WTC11 (cell line): ENCODE measurements at regions not wholly inside any gene's neighbourhood (a gene's known extent, or its start where the extent isn't known, plus 50 kb on each side); places are given as distances from the start of the nearest gene placed in this dataset.

Experiments used
- ATAC-seq: fragments of 200-7000 bp; cut with Tn5 transposase; 2 replicates; pipeline ENCODE4 v1.10.0; 2021; ENCODE audit warnings: mild to moderate bottlenecking, moderate library complexity
- CTCF ChIA-PET: fragments of 300-600 bp; sonication (Branson Sonifier 250); formaldehyde crosslinking; loops from one replicate; lab custom pipeline; 2021; ENCODE audit warnings: antibody characterized with exemption; lab: Charles Lee
- POLR2A ChIA-PET: fragments of 350-600 bp; sonication (Branson Sonifier 250); formaldehyde crosslinking; loops from one replicate; lab custom pipeline; 2021; ENCODE audit warnings: antibody characterized with exemption; lab: Charles Lee
- DNase-seq: peaks from one replicate; pipeline ENCODE4 v3.0.0; 2021; ENCODE audit warnings: low spot score
- H3K27ac Mint-ChIP-seq: 2 replicates; pipeline ENCODE4 v1.8.0; 2021; ENCODE audit warnings: mixed read lengths
- H3K27me3 Mint-ChIP-seq: 2 replicates; pipeline ENCODE4 v1.8.0; 2021; ENCODE audit warnings: low read depth, mild to moderate bottlenecking, moderate library complexity, mixed read lengths
- H3K36me3 Mint-ChIP-seq: 2 replicates; pipeline ENCODE4 v1.8.0; 2021; ENCODE audit warnings: mixed read lengths
- H3K4me1 Mint-ChIP-seq: 2 replicates; pipeline ENCODE4 v1.8.0; 2022; ENCODE audit warnings: mixed read lengths
- H3K4me3 Mint-ChIP-seq: 2 replicates; pipeline ENCODE4 v1.8.0; 2021; ENCODE audit warnings: mild to moderate bottlenecking, moderate library complexity, mixed read lengths
- H3K9me3 Mint-ChIP-seq: 2 replicates; pipeline ENCODE4 v1.8.0; 2021; ENCODE audit warnings: mixed read lengths
- EMX1 ChIP-seq: fragments of 250-450 bp; sonication (Bioruptor Pico); IDR thresholded peaks from 2 replicates; pipeline ENCODE4 v1.8.0; 2021; ENCODE audit warnings: mild to moderate bottlenecking
- SMAD3 ChIP-seq: sonication (generic); formaldehyde crosslinking; IDR thresholded peaks from 2 replicates; pipeline ENCODE4 v1.8.0; 2022; ENCODE audit warnings: missing genetic modification reagents, mild to moderate bottlenecking, borderline replicate concordance
- TEAD1 ChIP-seq: sonication (generic); formaldehyde crosslinking; IDR thresholded peaks from 2 replicates; pipeline ENCODE4 v1.8.0; 2022; ENCODE audit warnings: mild to moderate bottlenecking, missing genetic modification reagents
- TEAD4 ChIP-seq: sonication (generic); formaldehyde crosslinking; IDR thresholded peaks from 2 replicates; pipeline ENCODE4 v1.8.0; 2022; ENCODE audit warnings: mild to moderate bottlenecking, missing genetic modification reagents
- TP53 ChIP-seq: sonication (generic); formaldehyde crosslinking; IDR thresholded peaks from 2 replicates; pipeline ENCODE4 v1.8.1; 2023; ENCODE audit warnings: mild to moderate bottlenecking, missing genetic modification reagents
- ZNF317 ChIP-seq: sonication (generic); formaldehyde crosslinking; IDR thresholded peaks from 2 replicates; pipeline ENCODE4 v1.8.1; 2023; ENCODE audit warnings: low read depth, mild to moderate bottlenecking, moderate library complexity, missing genetic modification reagents, borderline replicate concordance
- TF ChIP-seq, protein P1 (sequence below): sonication (generic); formaldehyde crosslinking; IDR thresholded peaks from 2 replicates; pipeline ENCODE4 v1.8.0; 2023; ENCODE audit warnings: mild to moderate bottlenecking, missing genetic modification reagents
- TF ChIP-seq, protein P2 (sequence below): sonication (generic); formaldehyde crosslinking; IDR thresholded peaks from 2 replicates; pipeline ENCODE4 v1.8.1; 2023; ENCODE audit warnings: mild to moderate bottlenecking, missing genetic modification reagents, moderate library complexity
- TF ChIP-seq, protein P3 (sequence below): sonication (generic); formaldehyde crosslinking; IDR thresholded peaks from 2 replicates; pipeline ENCODE4 v1.8.1; 2022; ENCODE audit warnings: missing genetic modification reagents, borderline replicate concordance
- TF ChIP-seq, protein P4 (sequence below): sonication (generic); formaldehyde crosslinking; IDR thresholded peaks from 2 replicates; pipeline ENCODE4 v1.8.1; 2022; ENCODE audit warnings: mild to moderate bottlenecking, missing genetic modification reagents, moderate library complexity, borderline replicate concordance
- TF ChIP-seq, protein P5 (sequence below): fragments of 250-450 bp; sonication (Bioruptor Pico); conservative IDR thresholded peaks from 2 replicates; pipeline ENCODE4 v1.9.0; 2021; ENCODE audit warnings: mild to moderate bottlenecking
- TF ChIP-seq, protein P6 (sequence below): fragments of 250-450 bp; sonication (Bioruptor Pico); IDR thresholded peaks from 2 replicates; pipeline ENCODE4 v1.9.0; 2021; ENCODE audit warnings: mild to moderate bottlenecking
- TF ChIP-seq, protein P7 (sequence below): sonication (generic); formaldehyde crosslinking; IDR thresholded peaks from 2 replicates; pipeline ENCODE4 v1.8.0; 2022; ENCODE audit warnings: missing genetic modification reagents

DNA sequence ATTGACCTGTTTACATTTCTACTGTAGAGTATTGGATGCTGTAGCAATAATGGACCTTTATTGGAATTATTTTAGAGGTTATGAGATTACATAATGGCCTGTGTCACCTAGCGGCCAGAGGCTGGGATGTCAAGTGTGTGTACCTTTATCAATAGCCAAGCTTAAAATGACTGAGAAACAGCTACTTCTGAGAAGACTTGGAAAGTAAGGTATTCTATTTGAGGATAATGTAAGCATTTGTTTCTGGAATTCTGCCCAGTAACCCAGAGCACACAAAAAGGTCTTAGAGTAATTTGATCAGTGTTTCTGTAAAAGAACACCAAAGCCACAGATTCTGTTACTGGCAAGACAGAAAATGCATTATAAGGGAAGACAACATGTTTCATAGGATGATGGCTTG lies 116.8 kb downstream of the MACIR start (continued):
- TF ChIP-seq, protein P1, sequence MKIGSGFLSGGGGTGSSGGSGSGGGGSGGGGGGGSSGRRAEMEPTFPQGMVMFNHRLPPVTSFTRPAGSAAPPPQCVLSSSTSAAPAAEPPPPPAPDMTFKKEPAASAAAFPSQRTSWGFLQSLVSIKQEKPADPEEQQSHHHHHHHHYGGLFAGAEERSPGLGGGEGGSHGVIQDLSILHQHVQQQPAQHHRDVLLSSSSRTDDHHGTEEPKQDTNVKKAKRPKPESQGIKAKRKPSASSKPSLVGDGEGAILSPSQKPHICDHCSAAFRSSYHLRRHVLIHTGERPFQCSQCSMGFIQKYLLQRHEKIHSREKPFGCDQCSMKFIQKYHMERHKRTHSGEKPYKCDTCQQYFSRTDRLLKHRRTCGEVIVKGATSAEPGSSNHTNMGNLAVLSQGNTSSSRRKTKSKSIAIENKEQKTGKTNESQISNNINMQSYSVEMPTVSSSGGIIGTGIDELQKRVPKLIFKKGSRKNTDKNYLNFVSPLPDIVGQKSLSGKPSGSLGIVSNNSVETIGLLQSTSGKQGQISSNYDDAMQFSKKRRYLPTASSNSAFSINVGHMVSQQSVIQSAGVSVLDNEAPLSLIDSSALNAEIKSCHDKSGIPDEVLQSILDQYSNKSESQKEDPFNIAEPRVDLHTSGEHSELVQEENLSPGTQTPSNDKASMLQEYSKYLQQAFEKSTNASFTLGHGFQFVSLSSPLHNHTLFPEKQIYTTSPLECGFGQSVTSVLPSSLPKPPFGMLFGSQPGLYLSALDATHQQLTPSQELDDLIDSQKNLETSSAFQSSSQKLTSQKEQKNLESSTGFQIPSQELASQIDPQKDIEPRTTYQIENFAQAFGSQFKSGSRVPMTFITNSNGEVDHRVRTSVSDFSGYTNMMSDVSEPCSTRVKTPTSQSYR, result no peak
- TF ChIP-seq TEAD4 (CRISPR knock-in tag) (no peak), ZNF317 (CRISPR knock-in tag) (no peak)
- TF ChIP-seq, protein P2, sequence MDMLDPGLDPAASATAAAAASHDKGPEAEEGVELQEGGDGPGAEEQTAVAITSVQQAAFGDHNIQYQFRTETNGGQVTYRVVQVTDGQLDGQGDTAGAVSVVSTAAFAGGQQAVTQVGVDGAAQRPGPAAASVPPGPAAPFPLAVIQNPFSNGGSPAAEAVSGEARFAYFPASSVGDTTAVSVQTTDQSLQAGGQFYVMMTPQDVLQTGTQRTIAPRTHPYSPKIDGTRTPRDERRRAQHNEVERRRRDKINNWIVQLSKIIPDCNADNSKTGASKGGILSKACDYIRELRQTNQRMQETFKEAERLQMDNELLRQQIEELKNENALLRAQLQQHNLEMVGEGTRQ, result no peak

DNA sequence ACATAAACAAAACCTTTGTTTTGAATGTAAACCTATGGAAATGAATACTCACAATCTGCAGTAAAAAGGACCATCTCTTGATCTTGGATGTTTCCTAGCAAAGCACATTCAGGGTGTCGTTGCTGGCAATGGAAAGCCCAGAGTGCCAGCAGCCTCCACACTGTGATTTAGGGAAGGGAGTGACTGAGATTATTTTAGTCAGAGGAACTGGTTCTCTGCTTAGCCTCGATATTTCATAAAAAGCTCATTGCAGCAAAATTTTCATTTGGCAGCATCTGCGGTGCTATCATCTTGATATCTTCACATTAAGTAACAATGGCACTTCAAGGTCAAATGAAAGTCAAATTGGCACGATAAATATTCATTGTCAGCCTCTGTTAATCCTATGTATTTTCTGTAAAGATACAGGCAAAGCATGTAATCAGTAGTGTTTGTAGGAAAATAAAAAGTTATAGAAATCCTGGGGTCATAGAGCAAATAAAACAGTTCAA lies 116.0 kb downstream of the MACIR start:
- ChIA-PET CTCF (interaction anchor here (1.7 kb wide), 1 partner anchor 115 kb away, joined by 5 read pairs; the partner anchor contains the start of gene MACIR), POLR2A (interaction anchor here (1.0 kb wide), 1 partner anchor 116 kb away, joined by 3 read pairs; the partner anchor contains the start of gene MACIR)
- H3K27ac Mint-ChIP-seq, result no peak overlapping the region
- H3K36me3 Mint-ChIP-seq, result no peaks in the 10 kb centered on the region
- TF ChIP-seq, protein P3, sequence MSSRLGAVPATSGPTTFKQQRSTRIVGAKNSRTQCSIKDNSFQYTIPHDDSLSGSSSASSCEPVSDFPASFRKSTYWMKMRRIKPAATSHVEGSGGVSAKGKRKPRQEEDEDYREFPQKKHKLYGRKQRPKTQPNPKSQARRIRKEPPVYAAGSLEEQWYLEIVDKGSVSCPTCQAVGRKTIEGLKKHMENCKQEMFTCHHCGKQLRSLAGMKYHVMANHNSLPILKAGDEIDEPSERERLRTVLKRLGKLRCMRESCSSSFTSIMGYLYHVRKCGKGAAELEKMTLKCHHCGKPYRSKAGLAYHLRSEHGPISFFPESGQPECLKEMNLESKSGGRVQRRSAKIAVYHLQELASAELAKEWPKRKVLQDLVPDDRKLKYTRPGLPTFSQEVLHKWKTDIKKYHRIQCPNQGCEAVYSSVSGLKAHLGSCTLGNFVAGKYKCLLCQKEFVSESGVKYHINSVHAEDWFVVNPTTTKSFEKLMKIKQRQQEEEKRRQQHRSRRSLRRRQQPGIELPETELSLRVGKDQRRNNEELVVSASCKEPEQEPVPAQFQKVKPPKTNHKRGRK (CRISPR knock-in tag), result no peak
- TF ChIP-seq TP53 (CRISPR knock-in tag), result no peak
- TF ChIP-seq SMAD3 (CRISPR knock-in tag), result no peak
- TF ChIP-seq, protein P4, sequence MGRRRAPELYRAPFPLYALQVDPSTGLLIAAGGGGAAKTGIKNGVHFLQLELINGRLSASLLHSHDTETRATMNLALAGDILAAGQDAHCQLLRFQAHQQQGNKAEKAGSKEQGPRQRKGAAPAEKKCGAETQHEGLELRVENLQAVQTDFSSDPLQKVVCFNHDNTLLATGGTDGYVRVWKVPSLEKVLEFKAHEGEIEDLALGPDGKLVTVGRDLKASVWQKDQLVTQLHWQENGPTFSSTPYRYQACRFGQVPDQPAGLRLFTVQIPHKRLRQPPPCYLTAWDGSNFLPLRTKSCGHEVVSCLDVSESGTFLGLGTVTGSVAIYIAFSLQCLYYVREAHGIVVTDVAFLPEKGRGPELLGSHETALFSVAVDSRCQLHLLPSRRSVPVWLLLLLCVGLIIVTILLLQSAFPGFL, result no peak
- TF ChIP-seq, protein P5, sequence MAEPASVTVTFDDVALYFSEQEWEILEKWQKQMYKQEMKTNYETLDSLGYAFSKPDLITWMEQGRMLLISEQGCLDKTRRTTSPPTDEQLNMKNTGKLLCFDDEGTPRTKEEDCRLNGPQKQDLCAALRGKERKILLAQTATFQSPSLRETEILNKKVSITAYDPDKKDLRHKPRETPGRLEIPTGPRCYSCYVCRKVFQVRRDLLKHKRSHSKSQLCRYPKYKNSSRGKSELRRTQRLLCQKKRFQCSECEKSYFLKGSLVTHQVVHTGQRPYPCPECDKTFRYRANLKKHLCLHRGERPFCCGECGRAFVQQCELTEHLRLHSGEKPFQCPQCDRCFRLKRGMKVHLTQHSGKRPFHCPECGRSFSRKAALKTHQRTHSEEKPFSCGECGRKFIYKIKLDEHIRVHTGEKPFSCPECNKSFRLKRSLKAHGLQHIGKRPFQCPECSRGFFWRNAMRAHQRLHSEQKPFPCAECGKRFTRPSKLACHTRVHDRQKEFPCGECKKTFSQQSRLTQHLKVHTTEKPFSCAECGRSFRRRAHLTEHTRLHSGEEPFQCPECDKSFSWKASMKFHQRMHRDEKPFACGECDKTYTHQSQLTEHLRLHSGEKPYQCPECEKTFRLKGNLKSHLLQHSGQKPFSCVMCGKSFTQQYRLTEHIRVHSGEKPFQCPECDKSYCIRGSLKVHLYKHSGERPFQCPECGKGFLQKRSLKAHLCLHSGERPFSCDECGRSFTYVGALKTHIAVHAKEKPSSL, result no peak
- TF ChIP-seq, protein P6, sequence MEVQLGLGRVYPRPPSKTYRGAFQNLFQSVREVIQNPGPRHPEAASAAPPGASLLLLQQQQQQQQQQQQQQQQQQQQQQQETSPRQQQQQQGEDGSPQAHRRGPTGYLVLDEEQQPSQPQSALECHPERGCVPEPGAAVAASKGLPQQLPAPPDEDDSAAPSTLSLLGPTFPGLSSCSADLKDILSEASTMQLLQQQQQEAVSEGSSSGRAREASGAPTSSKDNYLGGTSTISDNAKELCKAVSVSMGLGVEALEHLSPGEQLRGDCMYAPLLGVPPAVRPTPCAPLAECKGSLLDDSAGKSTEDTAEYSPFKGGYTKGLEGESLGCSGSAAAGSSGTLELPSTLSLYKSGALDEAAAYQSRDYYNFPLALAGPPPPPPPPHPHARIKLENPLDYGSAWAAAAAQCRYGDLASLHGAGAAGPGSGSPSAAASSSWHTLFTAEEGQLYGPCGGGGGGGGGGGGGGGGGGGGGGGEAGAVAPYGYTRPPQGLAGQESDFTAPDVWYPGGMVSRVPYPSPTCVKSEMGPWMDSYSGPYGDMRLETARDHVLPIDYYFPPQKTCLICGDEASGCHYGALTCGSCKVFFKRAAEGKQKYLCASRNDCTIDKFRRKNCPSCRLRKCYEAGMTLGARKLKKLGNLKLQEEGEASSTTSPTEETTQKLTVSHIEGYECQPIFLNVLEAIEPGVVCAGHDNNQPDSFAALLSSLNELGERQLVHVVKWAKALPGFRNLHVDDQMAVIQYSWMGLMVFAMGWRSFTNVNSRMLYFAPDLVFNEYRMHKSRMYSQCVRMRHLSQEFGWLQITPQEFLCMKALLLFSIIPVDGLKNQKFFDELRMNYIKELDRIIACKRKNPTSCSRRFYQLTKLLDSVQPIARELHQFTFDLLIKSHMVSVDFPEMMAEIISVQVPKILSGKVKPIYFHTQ (CRISPR knock-in tag), result no peak
- no peak for TF ChIP-seq EMX1 (CRISPR knock-in tag)
- no peak for TF ChIP-seq TEAD1 (CRISPR knock-in tag)
- TF ChIP-seq, protein P7, sequence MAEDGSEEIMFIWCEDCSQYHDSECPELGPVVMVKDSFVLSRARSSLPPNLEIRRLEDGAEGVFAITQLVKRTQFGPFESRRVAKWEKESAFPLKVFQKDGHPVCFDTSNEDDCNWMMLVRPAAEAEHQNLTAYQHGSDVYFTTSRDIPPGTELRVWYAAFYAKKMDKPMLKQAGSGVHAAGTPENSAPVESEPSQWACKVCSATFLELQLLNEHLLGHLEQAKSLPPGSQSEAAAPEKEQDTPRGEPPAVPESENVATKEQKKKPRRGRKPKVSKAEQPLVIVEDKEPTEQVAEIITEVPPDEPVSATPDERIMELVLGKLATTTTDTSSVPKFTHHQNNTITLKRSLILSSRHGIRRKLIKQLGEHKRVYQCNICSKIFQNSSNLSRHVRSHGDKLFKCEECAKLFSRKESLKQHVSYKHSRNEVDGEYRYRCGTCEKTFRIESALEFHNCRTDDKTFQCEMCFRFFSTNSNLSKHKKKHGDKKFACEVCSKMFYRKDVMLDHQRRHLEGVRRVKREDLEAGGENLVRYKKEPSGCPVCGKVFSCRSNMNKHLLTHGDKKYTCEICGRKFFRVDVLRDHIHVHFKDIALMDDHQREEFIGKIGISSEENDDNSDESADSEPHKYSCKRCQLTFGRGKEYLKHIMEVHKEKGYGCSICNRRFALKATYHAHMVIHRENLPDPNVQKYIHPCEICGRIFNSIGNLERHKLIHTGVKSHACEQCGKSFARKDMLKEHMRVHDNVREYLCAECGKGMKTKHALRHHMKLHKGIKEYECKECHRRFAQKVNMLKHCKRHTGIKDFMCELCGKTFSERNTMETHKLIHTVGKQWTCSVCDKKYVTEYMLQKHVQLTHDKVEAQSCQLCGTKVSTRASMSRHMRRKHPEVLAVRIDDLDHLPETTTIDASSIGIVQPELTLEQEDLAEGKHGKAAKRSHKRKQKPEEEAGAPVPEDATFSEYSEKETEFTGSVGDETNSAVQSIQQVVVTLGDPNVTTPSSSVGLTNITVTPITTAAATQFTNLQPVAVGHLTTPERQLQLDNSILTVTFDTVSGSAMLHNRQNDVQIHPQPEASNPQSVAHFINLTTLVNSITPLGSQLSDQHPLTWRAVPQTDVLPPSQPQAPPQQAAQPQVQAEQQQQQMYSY (CRISPR knock-in tag), result no peak
- peaks cover 4% of the 10 kb centered on the region; the same call in 1 of the 2 replicates for H3K4me1 Mint-ChIP-seq
- H3K4me3 Mint-ChIP-seq, result no peak overlapping the region
- no peak for DNase-seq
- ATAC-seq, result no peak
- no peaks in the 10 kb centered on the region for H3K27me3 Mint-ChIP-seq
- H3K9me3 Mint-ChIP-seq, result no peaks in the 10 kb centered on the region
